Tibial artery (tissue), 4 donors: ENCODE measurements at regions not wholly inside any gene's neighbourhood (a gene's known extent, or its start where the extent isn't known, plus 50 kb on each side); places are given as distances from the start of the nearest gene placed in this dataset.

Source experiments
- DNase-seq, 2 donors: peaks; one replicate each; pipeline ENCODE4 v3.0.0-alpha.2; 2019
- H3K27ac ChIP-seq, 2 donors: fragments of 200-600 bp; sonication (generic) in 1 of 2; 1 replicate in 1 of 2; 2 replicates in 1 of 2; pipeline ENCODE4 v1.5.1; 2018 to 2019; ENCODE audit warnings: mild to moderate bottlenecking in 1 of 2
- H3K27me3 ChIP-seq, 2 donors: fragments of 200-600 bp; sonication (generic) in 1 of 2; one replicate each; pipeline versions ENCODE4 v1.5.1 to v1.6.0; 2016 to 2019
- H3K36me3 ChIP-seq, 3 donors: fragments of 200-600 bp; sonication (generic) in 2 of 3; one replicate each; pipeline ENCODE4 v1.5.1; 2016 to 2019; ENCODE audit warnings: mild to moderate bottlenecking in 2 of 3
- H3K4me1 ChIP-seq, 4 donors: fragments of 200-600 bp; sonication (generic) in 2 of 4; 1 replicate in 3 of 4; 2 replicates in 1 of 4; pipeline ENCODE4 v1.5.1; 2016 to 2019
- H3K4me3 ChIP-seq, 2 donors: fragments of 200-600 bp; sonication (generic) in 1 of 2; 1 replicate in 1 of 2; 2 replicates in 1 of 2; pipeline ENCODE4 v1.5.1; 2018 to 2019; ENCODE audit warnings: mild to moderate bottlenecking in 2 of 2
- H3K9me3 ChIP-seq, 3 donors: fragments of 200-600 bp; sonication (generic) in 1 of 3; one replicate each; pipeline ENCODE4 v1.5.1; 2016 to 2019
- CTCF ChIP-seq, 2 experiments: fragments of 200-600 bp in 1 of 2; fragments of 450-650 bp in 1 of 2; IDR thresholded peaks; one replicate each; pipeline ENCODE4 v1.5.1; 2017 to 2019; ENCODE audit warnings: antibody characterized with exemption in 2 of 2, mild to moderate bottlenecking in 1 of 2, moderate library complexity in 1 of 2
- intact Hi-C: fragments of 100-400 bp; cut with DNase I; formaldehyde crosslinking; loops from one replicate; pipeline ENCODE4 v1.15.0; 2023; ENCODE audit warnings: low total_unique reads

GRCh38 chr18:32545631-32546030, 74.9 kb upstream of the GAREM1 start:
- TF ChIP-seq CTCF (IDR thresholded peaks at IDR 0.05) = no peak
- Histone ChIP-seq H3K27ac (no peak overlapping the region), H3K4me3 (no peak overlapping the region), H3K4me1 (no peaks in the 10 kb centered on the region), H3K9me3 (no peaks in the 10 kb centered on the region), H3K36me3 (no peaks in the 10 kb centered on the region), H3K27me3 (no peaks in the 10 kb centered on the region)
- intact Hi-C loops = loop anchor here (10.0 kb wide), 1 partner anchor 71 kb away; the partner anchor contains the start of gene GAREM1
- no peak for DNase-seq

GRCh38 chr18:32544088-32544487, 73.4 kb upstream of the GAREM1 start:
- intact Hi-C loops = loop anchor here (10.0 kb wide), 1 partner anchor 69 kb away; the partner anchor contains the start of gene GAREM1
- Histone ChIP-seq H3K27me3 (no peaks in the 10 kb centered on the region), H3K9me3 (no peaks in the 10 kb centered on the region), H3K36me3 (no peaks in the 10 kb centered on the region), H3K4me3 (no peak overlapping the region), H3K4me1 (no peaks in the 10 kb centered on the region), H3K27ac (no peak overlapping the region)
- DNase-seq = no peak
- TF ChIP-seq CTCF (IDR thresholded peaks at IDR 0.05) = no peak

GRCh38 chr18:32542221-32542798, 71.6 kb upstream of the GAREM1 start:
- TF ChIP-seq CTCF (IDR thresholded peaks at IDR 0.05) = no peak
- Histone ChIP-seq H3K9me3 (no peaks in the 10 kb centered on the region), H3K36me3 (no peaks in the 10 kb centered on the region), H3K27me3 (no peaks in the 10 kb centered on the region), H3K4me1 (no peaks in the 10 kb centered on the region), H3K4me3 (no peak overlapping the region), H3K27ac (no peak overlapping the region)
- no peak for DNase-seq
- intact Hi-C loops = loop anchor here (10.0 kb wide), 1 partner anchor 68 kb away; the partner anchor contains the start of gene GAREM1

GRCh38 chr18:32530947-32531651, 60.4 kb upstream of the GAREM1 start:
- H3K9me3 ChIP-seq = no peaks in the 10 kb centered on the region
- no peak for TF ChIP-seq CTCF (IDR thresholded peaks at IDR 0.05)
- no peak overlapping the region for H3K27ac ChIP-seq
- no peaks in the 10 kb centered on the region for H3K4me1 ChIP-seq
- H3K36me3 ChIP-seq = no peaks in the 10 kb centered on the region
- DNase-seq = no peak
- intact Hi-C loops = no loop called here
- no peak overlapping the region for H3K4me3 ChIP-seq
- H3K27me3 ChIP-seq = no peaks in the 10 kb centered on the region

- Histone ChIP-seq H3K4me3 (no peak overlapping the region), H3K27ac (no peak overlapping the region), H3K4me1 (no peaks in the 10 kb centered on the region), H3K9me3 (no peaks in the 10 kb centered on the region), H3K36me3 (no peaks in the 10 kb centered on the region), H3K27me3 (no peaks in the 10 kb centered on the region)
- TF ChIP-seq CTCF (IDR thresholded peaks at IDR 0.05) = no peak
- DNase-seq = no peak
- intact Hi-C loops = no loop called here
Observed at GRCh38 chr18:32529722-32530420, 59.2 kb upstream of the GAREM1 start.
